ENCODE measurements at regions not wholly inside any gene's neighbourhood (a gene's known extent, or its start where the extent isn't known, plus 50 kb on each side); places are given as distances from the start of the nearest gene placed in this dataset.

DNA sequence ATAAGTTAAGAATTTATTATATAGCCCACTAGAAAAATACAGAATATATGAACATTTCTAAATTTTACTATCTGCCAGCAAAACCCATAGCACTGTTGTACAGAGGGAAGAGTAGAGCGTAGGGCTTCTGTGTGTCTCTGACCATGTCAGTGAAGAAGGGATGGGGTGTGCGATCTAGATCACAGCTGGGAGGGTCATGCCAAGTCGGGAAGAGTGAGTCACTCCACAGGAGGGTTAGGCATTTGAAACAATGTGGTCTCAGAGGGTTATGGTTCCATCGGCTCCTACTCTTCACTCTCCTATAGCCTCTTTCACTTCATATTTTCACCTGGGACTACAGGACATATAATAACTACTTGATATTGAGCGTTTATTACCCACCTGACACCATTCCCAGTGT, 185.1 kb upstream of the DDHD1 start:
- no peak overlapping the region for H3K4me3 ChIP-seq (ENCODE audit: low read length in 3 of 3)
- DNase-seq (no peak), FAIRE-seq (no peak)
- no peak overlapping the region for H3K9ac ChIP-seq (ENCODE audit: low read length in 3 of 3)
- intact Hi-C loops (cut with DNase I): no loop called here
- no peaks in the 10 kb centered on the region for H3K36me3 ChIP-seq (ENCODE audit: control insufficient read depth in 2 of 3, insufficient read depth in 3 of 3, low read length in 3 of 3)
- TF ChIP-seq, protein P1, sequence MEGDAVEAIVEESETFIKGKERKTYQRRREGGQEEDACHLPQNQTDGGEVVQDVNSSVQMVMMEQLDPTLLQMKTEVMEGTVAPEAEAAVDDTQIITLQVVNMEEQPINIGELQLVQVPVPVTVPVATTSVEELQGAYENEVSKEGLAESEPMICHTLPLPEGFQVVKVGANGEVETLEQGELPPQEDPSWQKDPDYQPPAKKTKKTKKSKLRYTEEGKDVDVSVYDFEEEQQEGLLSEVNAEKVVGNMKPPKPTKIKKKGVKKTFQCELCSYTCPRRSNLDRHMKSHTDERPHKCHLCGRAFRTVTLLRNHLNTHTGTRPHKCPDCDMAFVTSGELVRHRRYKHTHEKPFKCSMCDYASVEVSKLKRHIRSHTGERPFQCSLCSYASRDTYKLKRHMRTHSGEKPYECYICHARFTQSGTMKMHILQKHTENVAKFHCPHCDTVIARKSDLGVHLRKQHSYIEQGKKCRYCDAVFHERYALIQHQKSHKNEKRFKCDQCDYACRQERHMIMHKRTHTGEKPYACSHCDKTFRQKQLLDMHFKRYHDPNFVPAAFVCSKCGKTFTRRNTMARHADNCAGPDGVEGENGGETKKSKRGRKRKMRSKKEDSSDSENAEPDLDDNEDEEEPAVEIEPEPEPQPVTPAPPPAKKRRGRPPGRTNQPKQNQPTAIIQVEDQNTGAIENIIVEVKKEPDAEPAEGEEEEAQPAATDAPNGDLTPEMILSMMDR (IDR thresholded peaks at IDR 0.05; ENCODE audit: borderline replicate concordance, extremely low read depth, insufficient read depth): no peak
- H3K27me3 ChIP-seq (ENCODE audit: control insufficient read depth, insufficient read depth, low read length): no peaks in the 10 kb centered on the region
- no peaks in the 10 kb centered on the region for H3K4me1 ChIP-seq (ENCODE audit: control insufficient read depth in 2 of 3, insufficient read depth in 2 of 3, low read depth in 1 of 3, low read length in 3 of 3)
- no peak overlapping the region for H3K27ac ChIP-seq (ENCODE audit: low read depth in 2 of 2, low read length in 2 of 2)
- H3K9me3 ChIP-seq (ENCODE audit: control insufficient read depth in 2 of 3, insufficient read depth in 1 of 3, low read length in 3 of 3): no peaks in the 10 kb centered on the region

DNA sequence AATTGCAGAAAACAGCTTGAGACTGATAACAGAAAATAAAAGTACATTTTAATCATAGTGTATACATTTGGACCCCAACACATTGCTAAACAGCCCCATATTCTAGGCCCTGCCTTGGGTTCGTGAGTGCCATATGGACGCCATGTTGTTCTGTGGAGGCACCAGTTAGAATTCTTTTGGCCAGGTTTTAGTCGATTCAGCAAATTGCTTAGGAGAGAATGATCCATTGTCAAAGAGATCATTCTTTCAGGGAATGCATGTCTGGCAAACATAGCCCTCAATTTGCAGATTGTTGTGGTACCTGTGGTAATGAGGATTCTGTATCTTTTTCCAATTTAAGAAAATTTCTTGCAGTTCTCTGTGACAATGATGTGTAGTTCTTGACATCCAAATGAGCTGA, 183.6 kb upstream of the DDHD1 start:
- H3K9ac ChIP-seq (ENCODE audit: low read length in 3 of 3): no peak overlapping the region
- H3K9me3 ChIP-seq (ENCODE audit: control insufficient read depth in 2 of 3, insufficient read depth in 1 of 3, low read length in 3 of 3): no peaks in the 10 kb centered on the region
- intact Hi-C loops (cut with DNase I): no loop called here
- no peaks in the 10 kb centered on the region for H3K27me3 ChIP-seq (ENCODE audit: control insufficient read depth, insufficient read depth, low read length)
- TF ChIP-seq, protein P1 (IDR thresholded peaks at IDR 0.05; ENCODE audit: borderline replicate concordance, extremely low read depth, insufficient read depth): no peak
- H3K4me1 ChIP-seq (ENCODE audit: control insufficient read depth in 2 of 3, insufficient read depth in 2 of 3, low read depth in 1 of 3, low read length in 3 of 3): no peaks in the 10 kb centered on the region
- H3K36me3 ChIP-seq (ENCODE audit: control insufficient read depth in 2 of 3, insufficient read depth in 3 of 3, low read length in 3 of 3): no peaks in the 10 kb centered on the region
- no peak for FAIRE-seq
- no peak for DNase-seq
- no peak overlapping the region for H3K4me3 ChIP-seq (ENCODE audit: low read length in 3 of 3)
- no peak overlapping the region for H3K27ac ChIP-seq (ENCODE audit: low read depth in 2 of 2, low read length in 2 of 2)

DNA sequence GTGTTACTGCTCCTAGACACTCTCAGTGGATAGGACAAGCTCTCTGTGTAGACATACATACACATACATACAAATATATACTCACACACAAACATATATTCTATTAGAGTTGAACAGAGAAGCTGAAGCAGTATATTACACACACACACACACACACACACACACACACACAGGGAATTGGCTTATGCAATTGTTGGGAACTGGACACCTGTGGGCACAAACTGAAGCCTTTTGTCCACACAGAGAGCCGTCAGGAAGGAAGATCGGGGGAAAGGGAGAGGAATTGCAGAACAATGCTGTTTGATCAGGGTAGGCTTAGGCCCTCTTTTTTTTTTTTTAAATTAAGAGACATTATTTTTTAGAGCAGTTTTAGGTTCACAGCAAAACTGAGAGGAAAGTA, 180.7 kb upstream of the DDHD1 start:
- TF ChIP-seq, protein P1 (IDR thresholded peaks at IDR 0.05; ENCODE audit: borderline replicate concordance, extremely low read depth, insufficient read depth): no peak
- no peaks in the 10 kb centered on the region for H3K36me3 ChIP-seq (ENCODE audit: control insufficient read depth in 2 of 3, insufficient read depth in 3 of 3, low read length in 3 of 3)
- no peak overlapping the region for H3K4me3 ChIP-seq (ENCODE audit: low read length in 3 of 3)
- H3K9ac ChIP-seq (ENCODE audit: low read length in 3 of 3): no peak overlapping the region
- FAIRE-seq (no peak), DNase-seq (no peak)
- H3K27me3 ChIP-seq (ENCODE audit: control insufficient read depth, insufficient read depth, low read length): no peaks in the 10 kb centered on the region
- no peaks in the 10 kb centered on the region for H3K4me1 ChIP-seq (ENCODE audit: control insufficient read depth in 2 of 3, insufficient read depth in 2 of 3, low read depth in 1 of 3, low read length in 3 of 3)
- no peak overlapping the region for H3K27ac ChIP-seq (ENCODE audit: low read depth in 2 of 2, low read length in 2 of 2)
- no peaks in the 10 kb centered on the region for H3K9me3 ChIP-seq (ENCODE audit: control insufficient read depth in 2 of 3, insufficient read depth in 1 of 3, low read length in 3 of 3)
- intact Hi-C loops (cut with DNase I): no loop called here

DNA sequence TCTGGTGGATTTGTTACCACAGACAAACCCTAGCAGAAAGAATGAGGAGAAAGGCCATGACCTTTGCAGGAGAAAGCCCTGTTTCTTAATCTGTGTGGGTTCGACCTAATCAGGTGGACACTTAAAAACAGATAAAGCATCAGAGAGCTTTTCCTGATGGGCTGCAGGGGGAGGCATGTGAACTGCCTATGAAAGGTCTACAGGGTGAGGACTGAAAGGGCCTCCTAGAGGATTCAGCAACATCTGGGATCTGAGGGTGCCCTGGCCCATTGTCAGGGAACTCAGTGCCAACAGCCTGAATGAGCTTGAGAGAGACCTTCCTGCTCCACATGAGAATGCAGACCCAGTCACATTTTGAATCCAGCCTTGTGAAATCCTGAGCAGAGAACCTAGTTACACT, 178.8 kb upstream of the DDHD1 start:
- Histone ChIP-seq H3K27me3 (ENCODE audit: control insufficient read depth, insufficient read depth, low read length) (no peaks in the 10 kb centered on the region), H3K4me1 (ENCODE audit: control insufficient read depth in 2 of 3, insufficient read depth in 2 of 3, low read depth in 1 of 3, low read length in 3 of 3) (no peaks in the 10 kb centered on the region), H3K27ac (ENCODE audit: low read depth in 2 of 2, low read length in 2 of 2) (no peak overlapping the region), H3K36me3 (ENCODE audit: control insufficient read depth in 2 of 3, insufficient read depth in 3 of 3, low read length in 3 of 3) (no peaks in the 10 kb centered on the region), H3K4me3 (ENCODE audit: low read length in 3 of 3) (no peak overlapping the region), H3K9me3 (ENCODE audit: control insufficient read depth in 2 of 3, insufficient read depth in 1 of 3, low read length in 3 of 3) (no peaks in the 10 kb centered on the region), H3K9ac (ENCODE audit: low read length in 3 of 3) (no peak overlapping the region)
- no peak for DNase-seq
- TF ChIP-seq, protein P1 (IDR thresholded peaks at IDR 0.05; ENCODE audit: borderline replicate concordance, extremely low read depth, insufficient read depth): no peak
- FAIRE-seq: no peak
- intact Hi-C loops (cut with DNase I): no loop called here
